GM12878 (cell line): ENCODE measurements at regions not wholly inside any gene's neighbourhood (a gene's known extent, or its start where the extent isn't known, plus 50 kb on each side); places are given as distances from the start of the nearest gene placed in this dataset.

ENCODE experiments used
- ATAC-seq: fragments of 200-7000 bp; cut with Tn5 transposase; 3 replicates; pipeline ENCODE4 v1.9.1; 2020; ENCODE audit warnings: mild to moderate bottlenecking, moderate library complexity
- BruUV-seq: library from RNA; stranded (reverse); fragments of 400-500 nt; replicated peaks from 2 replicates; lab custom pipeline; 2021; lab: Mats Ljungman, UMichigan
- CTCF ChIA-PET: fragments of 300-600 bp; sonication (Branson Sonifier 250); formaldehyde crosslinking; extraction: SDS; loops from one replicate; lab custom pipeline; 2021; ENCODE audit warnings: inconsistent platforms; lab: Yijun Ruan, JAX
- POLR2A ChIA-PET: fragments of 350-600 bp; formaldehyde crosslinking; extraction: SDS; loops from one replicate; lab custom pipeline; 2021; ENCODE audit warnings: inconsistent platforms; lab: Charles Lee
- RAD21 ChIA-PET: fragments of 300-600 bp; sonication (Branson Sonifier 250); formaldehyde crosslinking; loops from one replicate; lab custom pipeline; 2023; ENCODE audit warnings: antibody characterized with exemption; ENCODE audit not compliant: unreplicated experiment; lab: Charles Lee
- SMC1A ChIA-PET: fragments of 300-600 bp; sonication (Branson Sonifier 250); formaldehyde crosslinking; loops from one replicate; lab custom pipeline; 2023; ENCODE audit not compliant: unreplicated experiment, uncharacterized antibody; lab: Charles Lee
- DNase-seq: peaks from one replicate; pipeline ENCODE4 v3.0.0-alpha.2; 2011; ENCODE audit warnings: low read depth, low spot score
- FAIRE-seq: peaks from 3 replicates; lab custom pipeline; 2011; peaks lifted over from hg19 to GRCh38; lab: Jason Lieb, UNC
- H2AFZ ChIP-seq: 2 replicates; pipeline ENCODE4 v1.6.0; 2011; ENCODE audit warnings: low read depth, low read length, control low read depth; ENCODE audit not compliant: control insufficient read depth
- H3K27ac ChIP-seq: 2 replicates; pipeline ENCODE4 v1.5.1; 2011; ENCODE audit warnings: control low read depth; ENCODE audit not compliant: control insufficient read depth, insufficient read depth
- H3K27me3 ChIP-seq, 2 experiments: replicated peaks in 1 of 2; 2 replicates each; pipeline versions ENCODE4 v1.6.0 to v1.6.1; 2011; ENCODE audit warnings: low read length in 1 of 2; ENCODE audit not compliant: control insufficient read depth in 2 of 2, insufficient read depth in 2 of 2
- H3K36me3 ChIP-seq, 2 experiments: 2 replicates each; pipeline ENCODE4 v1.5.1; 2011; ENCODE audit warnings: low read length in 1 of 2; ENCODE audit not compliant: control insufficient read depth in 2 of 2, insufficient read depth in 2 of 2
- H3K4me1 ChIP-seq: 2 replicates; pipeline ENCODE4 v1.6.1; 2011; ENCODE audit warnings: mild to moderate bottlenecking, low read length, moderate library complexity, mixed read lengths; ENCODE audit not compliant: control insufficient read depth, insufficient read depth
- H3K4me2 ChIP-seq: 2 replicates; pipeline ENCODE4 v1.6.0; 2011; ENCODE audit warnings: control low read depth; ENCODE audit not compliant: control insufficient read depth, insufficient read depth
- H3K4me3 ChIP-seq: fragments of 200-600 bp; sonication (generic); 2 replicates; pipeline ENCODE4 v1.5.1; 2016
- H3K79me2 ChIP-seq: 2 replicates; pipeline ENCODE4 v1.6.0; 2011; ENCODE audit warnings: low read length; ENCODE audit not compliant: control insufficient read depth, insufficient read depth
- H3K9ac ChIP-seq: 2 replicates; pipeline ENCODE4 v1.8.0; 2011; ENCODE audit warnings: low read length, control low read depth, mixed read lengths; ENCODE audit not compliant: control insufficient read depth, insufficient read depth
- H3K9me3 ChIP-seq: replicated peaks from 3 replicates; pipeline ENCODE4 v1.5.1; 2011; ENCODE audit warnings: mild to moderate bottlenecking, low read length; ENCODE audit not compliant: control insufficient read depth, insufficient read depth
- H4K20me1 ChIP-seq: 2 replicates; pipeline ENCODE4 v1.6.0; 2011; ENCODE audit not compliant: control insufficient read depth, insufficient read depth
- BACH1 ChIP-seq: fragments of 450-650 bp; IDR thresholded peaks from 2 replicates; pipeline ENCODE4 v1.6.1; 2017; ENCODE audit warnings: mild to moderate bottlenecking, borderline replicate concordance
- EZH2 ChIP-seq: IDR thresholded peaks from 2 replicates; pipeline ENCODE4 v1.6.1; 2012; ENCODE audit warnings: low read depth, mild to moderate bottlenecking, control low read depth, inconsistent platforms, low read length, borderline replicate concordance; ENCODE audit not compliant: control insufficient read depth
- MEF2B ChIP-seq: fragments of 450-650 bp; IDR thresholded peaks from 2 replicates; pipeline ENCODE4 v1.6.1; 2018; ENCODE audit warnings: mild to moderate bottlenecking, moderate library complexity; ENCODE audit not compliant: partially characterized antibody, poor library complexity, severe bottlenecking
- POLR2AphosphoS5 ChIP-seq: IDR thresholded peaks from 2 replicates; pipeline ENCODE4 v1.6.1; 2011; ENCODE audit warnings: mild to moderate bottlenecking, low read length, inconsistent platforms
- RELA ChIP-seq: fragments of 450-650 bp; IDR thresholded peaks from 2 replicates; pipeline ENCODE4 v1.8.0; 2014; ENCODE audit warnings: borderline replicate concordance; ENCODE audit not compliant: partially characterized antibody
- SMC3 ChIP-seq: IDR thresholded peaks from 2 replicates; pipeline ENCODE4 v1.6.1; 2011; ENCODE audit warnings: low read length, improper control_type of control experiment, borderline replicate concordance
- ZNF24 ChIP-seq: fragments of 450-650 bp; IDR thresholded peaks from 2 replicates; pipeline ENCODE4 v1.6.1; 2017; ENCODE audit warnings: antibody characterized with exemption, mild to moderate bottlenecking
- WGBS: methylation state at CpG from one replicate; pipeline ENCODE4 v1.1.6; 2016; ENCODE audit warnings: low lambda C conversion rate; ENCODE audit not compliant: insufficient replicate concordance, insufficient coverage; ENCODE audit errors: missing lambda C conversion rate; 5-methylcytosine and 5-hydroxymethylcytosine counted together
- in situ Hi-C: fragments of 300-500 bp; cut with MboI; formaldehyde crosslinking; loops from 9 replicates; pipeline ENCODE4 v1.14.3; 2018; ENCODE audit warnings: mixed read lengths
- intact Hi-C: fragments of 100-400 bp; cut with micrococcal nuclease; formaldehyde crosslinking; loops from one replicate; pipeline ENCODE4 v1.14.2; 2022; ENCODE audit not compliant: unreplicated experiment
- TF ChIP-seq, protein P1 (sequence below), 3 experiments: IDR thresholded peaks in 2 of 3; conservative IDR thresholded peaks in 1 of 3; 2 replicates each; pipeline ENCODE4 v1.5.1; 2011; ENCODE audit warnings: low read depth in 3 of 3, low read length in 3 of 3, mild to moderate bottlenecking in 3 of 3, control low read depth in 2 of 3, moderate library complexity in 2 of 3, inconsistent platforms in 1 of 3, mixed read lengths in 1 of 3; ENCODE audit not compliant: control insufficient read depth in 2 of 3, insufficient read depth in 1 of 3; ENCODE audit errors: extremely low read depth in 1 of 3
- TF ChIP-seq, protein P2 (sequence below): fragments of 150-350 bp; IDR thresholded peaks from 2 replicates; pipeline ENCODE4 v1.6.1; 2016; ENCODE audit warnings: low read depth, low read length
- TF ChIP-seq, protein P3 (sequence below): fragments of 450-650 bp; IDR thresholded peaks from 2 replicates; pipeline ENCODE4 v1.6.1; 2016; ENCODE audit warnings: mild to moderate bottlenecking

DNA sequence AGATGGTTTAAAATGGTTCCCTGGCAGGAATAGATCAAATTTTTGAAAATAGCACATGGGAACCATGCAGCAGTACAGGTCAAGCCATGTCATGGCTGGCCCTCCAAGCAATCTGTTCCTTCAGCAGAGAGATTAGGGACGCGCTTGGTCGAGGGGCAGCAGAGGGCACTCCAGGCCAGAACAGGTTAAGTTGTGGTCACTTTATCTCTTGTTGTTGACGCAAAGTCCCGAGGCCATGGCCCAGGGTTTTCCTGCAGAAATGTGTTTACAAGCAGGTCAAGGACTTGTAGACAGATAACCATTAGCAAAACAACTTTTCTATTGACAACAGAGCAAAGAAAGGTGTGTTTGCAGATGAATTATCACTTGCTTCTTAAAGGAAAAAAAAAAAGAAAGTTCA, 570.0 kb upstream of the NR2F2 start (continued):
- no peak for TF ChIP-seq MEF2B
- TF ChIP-seq SMC3: peak; percentile 33; the same call in 1 of the 2 replicates
- TF ChIP-seq ZNF24: no peak
- no peak for TF ChIP-seq POLR2AphosphoS5
- no peak for TF ChIP-seq BACH1
- no peak for TF ChIP-seq EZH2
- TF ChIP-seq, protein P1, sequence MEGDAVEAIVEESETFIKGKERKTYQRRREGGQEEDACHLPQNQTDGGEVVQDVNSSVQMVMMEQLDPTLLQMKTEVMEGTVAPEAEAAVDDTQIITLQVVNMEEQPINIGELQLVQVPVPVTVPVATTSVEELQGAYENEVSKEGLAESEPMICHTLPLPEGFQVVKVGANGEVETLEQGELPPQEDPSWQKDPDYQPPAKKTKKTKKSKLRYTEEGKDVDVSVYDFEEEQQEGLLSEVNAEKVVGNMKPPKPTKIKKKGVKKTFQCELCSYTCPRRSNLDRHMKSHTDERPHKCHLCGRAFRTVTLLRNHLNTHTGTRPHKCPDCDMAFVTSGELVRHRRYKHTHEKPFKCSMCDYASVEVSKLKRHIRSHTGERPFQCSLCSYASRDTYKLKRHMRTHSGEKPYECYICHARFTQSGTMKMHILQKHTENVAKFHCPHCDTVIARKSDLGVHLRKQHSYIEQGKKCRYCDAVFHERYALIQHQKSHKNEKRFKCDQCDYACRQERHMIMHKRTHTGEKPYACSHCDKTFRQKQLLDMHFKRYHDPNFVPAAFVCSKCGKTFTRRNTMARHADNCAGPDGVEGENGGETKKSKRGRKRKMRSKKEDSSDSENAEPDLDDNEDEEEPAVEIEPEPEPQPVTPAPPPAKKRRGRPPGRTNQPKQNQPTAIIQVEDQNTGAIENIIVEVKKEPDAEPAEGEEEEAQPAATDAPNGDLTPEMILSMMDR (IDR thresholded peaks at IDR 0.05 in 2 of 3, conservative IDR thresholded peaks at IDR 0.05 in 1 of 3; ENCODE audit: control insufficient read depth in 2 of 3, extremely low read depth in 1 of 3, insufficient read depth in 1 of 3, low read depth in 3 of 3, low read length in 3 of 3): peak; percentile 11 to 28 (median 14); a peak in 2 of 6 replicates
- TF ChIP-seq RELA: no peak
- TF ChIP-seq, all 136 proteins: peak for 4

DNA sequence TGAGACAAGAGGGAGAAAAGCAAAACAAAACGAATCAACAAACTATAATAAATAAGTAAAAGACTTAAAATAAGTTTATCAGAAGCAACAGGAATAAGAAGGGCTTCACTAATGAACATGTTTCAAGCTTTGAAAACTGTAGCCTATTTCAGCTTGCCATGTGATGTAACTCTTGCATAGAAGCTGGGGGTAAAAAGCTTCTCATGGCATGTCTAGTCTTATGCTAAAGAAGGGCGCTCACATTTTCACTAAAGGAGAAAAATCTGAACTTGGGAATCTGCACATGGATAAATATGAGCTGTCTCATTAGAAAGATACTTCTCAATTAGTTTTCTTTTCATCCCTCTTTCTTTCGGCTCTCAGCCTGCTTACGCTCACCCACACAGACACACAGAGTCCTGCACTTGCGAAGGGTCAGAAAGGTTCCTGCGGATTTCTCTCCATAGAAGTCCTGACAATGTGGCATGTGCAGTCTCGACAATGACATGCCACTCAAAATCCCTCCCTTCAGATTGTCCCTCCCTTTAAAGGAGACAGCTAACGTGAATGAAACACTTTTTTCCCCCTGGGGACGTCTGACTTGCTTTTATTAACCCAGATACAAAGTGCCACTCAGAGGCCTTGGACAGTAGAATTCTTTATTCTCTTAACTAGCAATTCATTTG, 568.9 kb upstream of the NR2F2 start:
- H3K4me2 ChIP-seq: no peak overlapping the region
- DNase-seq (no peak), FAIRE-seq (no peak), ATAC-seq (no peak)
- H3K9me3 ChIP-seq: no peaks in the 10 kb centered on the region; the same call in 2 of the 3 replicates
- no peak overlapping the region for H3K9ac ChIP-seq
- no peaks in the 10 kb centered on the region for H4K20me1 ChIP-seq
- no peak overlapping the region; the same call in 1 of the 2 replicates for H2AFZ ChIP-seq
- no peaks in the 10 kb centered on the region for H3K4me1 ChIP-seq
- H3K79me2 ChIP-seq: no peaks in the 10 kb centered on the region
- intact Hi-C loops: loop anchor here (5.0 kb wide), 1 partner anchor 586 kb away; no protein-coding TSS in a partner anchor
- WGBS: 44% methylated on average over 9 of the region's 9 CpGs
- SMC1A ChIA-PET: interaction anchor here (0.7 to 1.7 kb wide), 16 partner anchors 9 to 588 kb away, joined by 3 to 10 read pairs (median 3); no protein-coding TSS in a partner anchor
- no peak overlapping the region for H3K27ac ChIP-seq
- POLR2A ChIA-PET: no interaction called here
- no TSS peak for BruUV-seq
- CTCF ChIA-PET: interaction anchor here (0.6 to 2.1 kb wide), 6 partner anchors 68 to 565 kb away, joined by 3 to 6 read pairs (median 3); no protein-coding TSS in a partner anchor
- H3K36me3 ChIP-seq: no peaks in the 10 kb centered on the region
- TF ChIP-seq, protein P2, sequence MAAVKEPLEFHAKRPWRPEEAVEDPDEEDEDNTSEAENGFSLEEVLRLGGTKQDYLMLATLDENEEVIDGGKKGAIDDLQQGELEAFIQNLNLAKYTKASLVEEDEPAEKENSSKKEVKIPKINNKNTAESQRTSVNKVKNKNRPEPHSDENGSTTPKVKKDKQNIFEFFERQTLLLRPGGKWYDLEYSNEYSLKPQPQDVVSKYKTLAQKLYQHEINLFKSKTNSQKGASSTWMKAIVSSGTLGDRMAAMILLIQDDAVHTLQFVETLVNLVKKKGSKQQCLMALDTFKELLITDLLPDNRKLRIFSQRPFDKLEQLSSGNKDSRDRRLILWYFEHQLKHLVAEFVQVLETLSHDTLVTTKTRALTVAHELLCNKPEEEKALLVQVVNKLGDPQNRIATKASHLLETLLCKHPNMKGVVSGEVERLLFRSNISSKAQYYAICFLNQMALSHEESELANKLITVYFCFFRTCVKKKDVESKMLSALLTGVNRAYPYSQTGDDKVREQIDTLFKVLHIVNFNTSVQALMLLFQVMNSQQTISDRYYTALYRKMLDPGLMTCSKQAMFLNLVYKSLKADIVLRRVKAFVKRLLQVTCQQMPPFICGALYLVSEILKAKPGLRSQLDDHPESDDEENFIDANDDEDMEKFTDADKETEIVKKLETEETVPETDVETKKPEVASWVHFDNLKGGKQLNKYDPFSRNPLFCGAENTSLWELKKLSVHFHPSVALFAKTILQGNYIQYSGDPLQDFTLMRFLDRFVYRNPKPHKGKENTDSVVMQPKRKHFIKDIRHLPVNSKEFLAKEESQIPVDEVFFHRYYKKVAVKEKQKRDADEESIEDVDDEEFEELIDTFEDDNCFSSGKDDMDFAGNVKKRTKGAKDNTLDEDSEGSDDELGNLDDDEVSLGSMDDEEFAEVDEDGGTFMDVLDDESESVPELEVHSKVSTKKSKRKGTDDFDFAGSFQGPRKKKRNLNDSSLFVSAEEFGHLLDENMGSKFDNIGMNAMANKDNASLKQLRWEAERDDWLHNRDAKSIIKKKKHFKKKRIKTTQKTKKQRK: no peak
- TF ChIP-seq, protein P3, sequence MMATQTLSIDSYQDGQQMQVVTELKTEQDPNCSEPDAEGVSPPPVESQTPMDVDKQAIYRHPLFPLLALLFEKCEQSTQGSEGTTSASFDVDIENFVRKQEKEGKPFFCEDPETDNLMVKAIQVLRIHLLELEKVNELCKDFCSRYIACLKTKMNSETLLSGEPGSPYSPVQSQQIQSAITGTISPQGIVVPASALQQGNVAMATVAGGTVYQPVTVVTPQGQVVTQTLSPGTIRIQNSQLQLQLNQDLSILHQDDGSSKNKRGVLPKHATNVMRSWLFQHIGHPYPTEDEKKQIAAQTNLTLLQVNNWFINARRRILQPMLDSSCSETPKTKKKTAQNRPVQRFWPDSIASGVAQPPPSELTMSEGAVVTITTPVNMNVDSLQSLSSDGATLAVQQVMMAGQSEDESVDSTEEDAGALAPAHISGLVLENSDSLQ: peak; percentile 35; the same call in 1 of the 2 replicates
- no peak overlapping the region for H3K4me3 ChIP-seq
- H3K27me3 ChIP-seq: no peaks in the 10 kb centered on the region
- RAD21 ChIA-PET: interaction anchor here (0.9 to 1.1 kb wide), 5 partner anchors 72 to 586 kb away, joined by 3 to 5 read pairs (median 3); no protein-coding TSS in a partner anchor
- in situ Hi-C loops: no loop called here
